ENCODE measurements at regions not wholly inside any gene's neighbourhood (a gene's known extent, or its start where the extent isn't known, plus 50 kb on each side); places are given as distances from the start of the nearest gene placed in this dataset.
"Not testable (repeated sequence)": the region's sequence is repeated elsewhere in the genome, so short reads cannot be mapped to it uniquely, and the experiment has no call there.

DNA sequence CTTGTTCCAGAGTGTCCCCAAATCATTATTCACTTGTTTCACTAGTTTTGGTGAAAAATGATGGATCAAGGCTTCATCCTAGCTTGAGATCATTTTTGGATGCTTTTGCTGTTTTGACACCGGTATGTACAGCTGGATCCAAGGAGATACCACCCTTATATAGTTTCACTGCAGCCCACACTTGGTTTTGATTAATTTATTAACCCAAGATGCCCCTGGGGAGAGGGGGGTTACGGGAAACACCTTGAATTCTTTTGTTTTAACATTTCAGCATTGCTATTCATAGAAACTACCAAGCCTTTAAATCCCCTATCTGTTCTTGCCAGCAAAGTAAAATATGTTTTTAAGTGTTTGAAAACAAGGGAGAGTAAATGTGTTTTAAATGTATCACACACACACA is 457.7 kb upstream of the RUNX1 start:
- H3K4me3 ChIP-seq (ENCODE audit: low read depth, low read length): no peak overlapping the region
- no peaks in the 10 kb centered on the region for H3K27me3 ChIP-seq (ENCODE audit: insufficient read depth, low read length)
- no peak overlapping the region for H2AFZ ChIP-seq (ENCODE audit: low read length, unreplicated experiment)
- H3K4me1 ChIP-seq (ENCODE audit: control insufficient read depth, insufficient read depth, low read length, unreplicated experiment): peaks cover 24% of the 10 kb centered on the region
- no peaks in the 10 kb centered on the region for H3K79me2 ChIP-seq (ENCODE audit: control insufficient read depth, insufficient read depth, low read length, unreplicated experiment)
- no peaks in the 10 kb centered on the region for H3K36me3 ChIP-seq (ENCODE audit: insufficient read depth, low read length)
- no peak overlapping the region for H3K27ac ChIP-seq (ENCODE audit: low read depth, low read length)

DNA sequence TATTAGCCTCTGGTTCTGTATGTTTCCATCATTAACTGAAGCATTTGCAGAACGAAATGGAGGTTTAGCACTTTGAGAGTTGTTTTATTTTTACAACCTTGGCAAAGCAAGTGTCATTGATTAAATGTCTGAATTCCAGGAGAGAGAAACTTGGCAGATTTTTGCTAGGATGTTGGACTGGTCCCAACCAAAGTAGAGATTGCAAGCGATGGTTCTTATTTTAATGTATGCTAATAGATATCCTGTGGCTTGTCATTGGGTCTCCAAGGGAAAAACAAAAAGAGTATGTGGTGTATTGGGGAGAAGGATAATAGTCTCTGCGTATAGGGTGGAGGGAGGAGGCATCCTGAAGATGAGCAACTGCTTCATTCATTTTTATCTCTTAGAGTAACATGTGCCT is 457.2 kb upstream of the RUNX1 start:
- Histone ChIP-seq H3K27ac (ENCODE audit: low read depth, low read length) (no peak overlapping the region), H3K4me3 (ENCODE audit: low read depth, low read length) (no peak overlapping the region), H2AFZ (ENCODE audit: low read length, unreplicated experiment) (no peak overlapping the region), H3K36me3 (ENCODE audit: insufficient read depth, low read length) (no peaks in the 10 kb centered on the region), H3K79me2 (ENCODE audit: control insufficient read depth, insufficient read depth, low read length, unreplicated experiment) (no peaks in the 10 kb centered on the region), H3K4me1 (ENCODE audit: control insufficient read depth, insufficient read depth, low read length, unreplicated experiment) (peaks cover 20% of the 10 kb centered on the region), H3K27me3 (ENCODE audit: insufficient read depth, low read length) (no peaks in the 10 kb centered on the region)

DNA sequence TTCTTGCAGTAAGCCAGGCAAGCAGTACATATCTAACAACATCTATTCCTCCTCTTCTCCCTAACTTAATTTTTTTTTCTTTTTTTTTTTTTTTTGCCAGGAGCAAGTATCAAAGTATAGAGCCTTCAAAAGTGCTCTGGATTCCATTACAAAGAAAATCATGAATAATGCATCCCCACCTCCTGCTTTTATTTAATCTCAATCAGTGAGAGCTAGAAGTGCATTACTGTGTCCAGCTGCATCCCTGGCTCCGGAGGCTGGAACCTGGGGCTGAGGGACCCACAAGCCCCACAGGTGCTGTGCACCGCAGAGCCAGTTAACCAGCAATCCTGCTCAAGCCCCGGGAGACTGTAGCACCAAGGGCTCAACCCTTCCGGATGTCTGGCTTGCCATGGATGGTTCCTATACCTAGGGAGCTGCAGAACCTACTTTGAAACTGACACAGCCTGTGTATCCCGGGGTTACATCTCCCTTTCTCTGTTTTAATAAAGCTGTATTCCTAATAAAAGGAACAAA is 455.9 kb upstream of the RUNX1 start:
- Histone ChIP-seq H3K36me3 (ENCODE audit: insufficient read depth, low read length) (no peaks in the 10 kb centered on the region), H2AFZ (ENCODE audit: low read length, unreplicated experiment) (no peak overlapping the region), H3K4me1 (ENCODE audit: control insufficient read depth, insufficient read depth, low read length, unreplicated experiment) (peaks cover 10% of the 10 kb centered on the region)

DNA sequence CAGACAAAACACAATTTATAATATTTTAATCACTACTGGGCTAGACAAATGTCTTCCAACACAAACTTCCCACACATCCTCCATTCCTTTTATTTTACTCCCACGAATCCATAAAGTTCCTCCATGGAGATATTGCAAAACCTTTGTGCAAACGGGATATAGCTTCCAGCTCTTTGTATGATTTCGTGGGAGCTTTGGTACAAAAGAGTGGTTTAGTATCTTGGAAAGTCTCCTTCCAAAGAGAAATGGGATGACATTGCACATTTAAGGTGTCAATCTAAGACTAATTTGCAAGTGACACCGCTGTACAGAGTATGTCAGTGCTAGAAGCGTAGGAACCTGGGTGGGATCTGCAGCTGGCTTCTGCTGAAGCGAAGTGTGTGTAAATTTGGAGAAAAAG is 455.2 kb upstream of the RUNX1 start:
- Histone ChIP-seq H3K36me3 (ENCODE audit: insufficient read depth, low read length) (no peaks in the 10 kb centered on the region), H3K27ac (ENCODE audit: low read depth, low read length) (no peak overlapping the region), H3K79me2 (ENCODE audit: control insufficient read depth, insufficient read depth, low read length, unreplicated experiment) (no peaks in the 10 kb centered on the region), H3K27me3 (ENCODE audit: insufficient read depth, low read length) (no peaks in the 10 kb centered on the region), H3K4me3 (ENCODE audit: low read depth, low read length) (no peak overlapping the region), H3K4me1 (ENCODE audit: control insufficient read depth, insufficient read depth, low read length, unreplicated experiment) (peaks cover 9% of the 10 kb centered on the region), H2AFZ (ENCODE audit: low read length, unreplicated experiment) (no peak overlapping the region)

More for the DNA sequence above, 455.9 kb upstream of the RUNX1 start:
- Histone ChIP-seq H3K27ac (ENCODE audit: low read depth, low read length) (no peak overlapping the region), H3K4me3 (ENCODE audit: low read depth, low read length) (no peak overlapping the region), H3K79me2 (ENCODE audit: control insufficient read depth, insufficient read depth, low read length, unreplicated experiment) (no peaks in the 10 kb centered on the region), H3K27me3 (ENCODE audit: insufficient read depth, low read length) (no peaks in the 10 kb centered on the region)

DNA sequence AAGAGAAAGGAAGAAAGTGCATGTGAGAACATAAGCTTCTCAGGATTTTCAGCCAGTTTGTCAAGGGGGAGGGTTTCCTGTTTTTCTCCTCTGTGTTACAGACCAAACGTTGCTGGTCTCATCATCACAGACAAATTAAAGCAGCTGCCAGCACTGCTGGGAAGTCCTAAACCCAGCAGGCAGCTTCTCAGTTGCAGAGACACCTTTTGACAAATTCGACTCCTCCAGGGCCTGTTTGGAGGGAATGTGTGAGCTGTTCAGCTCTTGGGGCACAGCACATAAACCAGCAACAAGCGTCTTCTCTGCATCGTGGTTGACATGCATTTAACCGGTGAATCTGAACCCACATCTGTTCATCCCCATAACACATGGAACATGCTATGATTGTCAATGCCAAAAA is 454.6 kb upstream of the RUNX1 start:
- peaks cover 3% of the 10 kb centered on the region for H3K4me1 ChIP-seq (ENCODE audit: control insufficient read depth, insufficient read depth, low read length, unreplicated experiment)
- H3K36me3 ChIP-seq (ENCODE audit: insufficient read depth, low read length): no peaks in the 10 kb centered on the region
- no peak overlapping the region for H2AFZ ChIP-seq (ENCODE audit: low read length, unreplicated experiment)
- H3K27me3 ChIP-seq (ENCODE audit: insufficient read depth, low read length): no peaks in the 10 kb centered on the region
- H3K27ac ChIP-seq (ENCODE audit: low read depth, low read length): no peak overlapping the region
- H3K4me3 ChIP-seq (ENCODE audit: low read depth, low read length): no peak overlapping the region
- H3K79me2 ChIP-seq (ENCODE audit: control insufficient read depth, insufficient read depth, low read length, unreplicated experiment): no peaks in the 10 kb centered on the region

DNA sequence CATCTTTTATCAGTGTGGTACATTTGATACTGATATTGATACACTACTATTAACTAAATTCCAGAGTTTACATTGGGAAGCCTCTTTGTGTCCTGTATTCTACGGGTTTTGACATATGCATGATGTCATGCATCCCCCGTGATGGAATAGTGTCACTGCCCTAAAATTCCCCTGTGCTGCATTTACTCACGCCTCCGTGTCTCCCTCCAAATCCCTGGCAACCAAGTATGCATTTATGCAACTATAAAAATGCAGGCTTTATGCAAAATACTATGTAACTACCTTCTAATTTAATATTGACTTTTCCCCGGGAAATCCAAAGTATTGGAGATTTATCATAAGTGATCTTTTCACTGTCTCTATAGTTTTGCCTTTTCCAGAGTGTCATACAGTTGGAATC is 453.7 kb upstream of the RUNX1 start:
- Histone ChIP-seq H3K36me3 (ENCODE audit: insufficient read depth, low read length) (no peaks in the 10 kb centered on the region), H3K27ac (ENCODE audit: low read depth, low read length) (no peak overlapping the region)

DNA sequence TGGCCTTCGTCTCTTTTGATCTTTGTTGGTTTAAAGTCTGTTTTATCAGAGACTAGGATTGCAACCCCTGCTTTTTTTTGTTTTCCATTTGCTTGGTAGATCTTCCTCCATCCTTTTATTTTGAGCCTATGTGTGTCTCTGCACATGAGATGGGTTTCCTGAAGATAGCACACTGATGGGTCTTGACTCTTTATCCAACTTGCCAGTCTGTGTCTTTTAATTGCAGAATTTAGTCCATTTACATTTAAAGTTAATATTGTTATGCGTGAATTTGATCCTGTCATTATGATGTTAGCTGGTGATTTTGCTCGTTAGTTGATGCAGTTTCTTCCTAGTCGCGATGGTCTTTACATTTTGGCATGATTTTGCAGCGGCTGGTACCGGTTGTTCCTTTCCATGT is 448.4 kb upstream of the RUNX1 start:
- H3K27me3 ChIP-seq (ENCODE audit: insufficient read depth, low read length); H3K36me3 ChIP-seq (ENCODE audit: insufficient read depth, low read length); H3K79me2 ChIP-seq (ENCODE audit: control insufficient read depth, insufficient read depth, low read length, unreplicated experiment); H3K4me1 ChIP-seq (ENCODE audit: control insufficient read depth, insufficient read depth, low read length, unreplicated experiment); H3K4me3 ChIP-seq (ENCODE audit: low read depth, low read length); H2AFZ ChIP-seq (ENCODE audit: low read length, unreplicated experiment); H3K27ac ChIP-seq (ENCODE audit: low read depth, low read length): not testable (repeated sequence)

More for the DNA sequence above, 453.7 kb upstream of the RUNX1 start:
- Histone ChIP-seq H3K4me1 (ENCODE audit: control insufficient read depth, insufficient read depth, low read length, unreplicated experiment) (no peaks in the 10 kb centered on the region), H3K27me3 (ENCODE audit: insufficient read depth, low read length) (no peaks in the 10 kb centered on the region), H2AFZ (ENCODE audit: low read length, unreplicated experiment) (no peak overlapping the region), H3K79me2 (ENCODE audit: control insufficient read depth, insufficient read depth, low read length, unreplicated experiment) (no peaks in the 10 kb centered on the region), H3K4me3 (ENCODE audit: low read depth, low read length) (no peak overlapping the region)

DNA sequence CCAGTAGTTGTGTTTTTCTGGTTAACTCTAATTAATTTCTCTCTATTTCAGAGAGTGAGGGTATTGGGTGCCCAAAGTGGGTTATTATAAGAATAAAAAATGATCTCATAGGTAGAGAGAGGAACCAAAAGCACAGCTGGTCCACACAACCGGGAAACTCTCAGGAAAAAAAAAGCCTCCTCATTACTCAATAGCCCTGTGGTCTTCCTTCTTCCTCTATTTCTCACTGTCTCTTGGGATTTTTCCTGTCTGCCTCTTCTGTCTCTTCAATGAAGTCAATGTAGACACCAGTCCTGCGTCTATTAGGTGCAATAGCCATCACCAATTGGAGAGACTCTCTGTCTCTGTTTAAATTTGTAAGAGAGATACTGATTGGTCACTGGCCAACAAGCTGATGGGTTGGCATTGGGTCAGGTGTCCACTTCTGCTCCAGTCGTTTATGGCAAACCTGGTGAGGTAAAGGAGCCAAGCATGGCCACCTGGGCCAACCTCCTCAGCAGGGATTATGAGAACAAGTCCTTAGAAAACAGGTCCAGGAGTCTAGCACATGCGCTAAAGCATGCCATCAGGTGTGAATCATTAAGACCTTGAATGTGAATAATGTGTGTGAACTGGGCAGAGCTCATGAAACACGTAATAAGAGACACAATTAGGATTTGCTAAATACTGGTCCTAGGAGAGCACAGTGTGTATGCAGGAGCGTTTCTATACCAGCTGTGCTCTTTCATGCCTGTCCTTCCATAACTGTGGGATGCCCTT is 443.0 kb upstream of the RUNX1 start:
- Histone ChIP-seq H3K79me2 (ENCODE audit: control insufficient read depth, insufficient read depth, low read length, unreplicated experiment) (no peaks in the 10 kb centered on the region), H3K4me3 (ENCODE audit: low read depth, low read length) (no peak overlapping the region), H2AFZ (ENCODE audit: low read length, unreplicated experiment) (no peak overlapping the region), H3K27me3 (ENCODE audit: insufficient read depth, low read length) (no peaks in the 10 kb centered on the region), H3K4me1 (ENCODE audit: control insufficient read depth, insufficient read depth, low read length, unreplicated experiment) (peaks cover 4% of the 10 kb centered on the region), H3K36me3 (ENCODE audit: insufficient read depth, low read length) (no peaks in the 10 kb centered on the region), H3K27ac (ENCODE audit: low read depth, low read length) (no peak overlapping the region)

DNA sequence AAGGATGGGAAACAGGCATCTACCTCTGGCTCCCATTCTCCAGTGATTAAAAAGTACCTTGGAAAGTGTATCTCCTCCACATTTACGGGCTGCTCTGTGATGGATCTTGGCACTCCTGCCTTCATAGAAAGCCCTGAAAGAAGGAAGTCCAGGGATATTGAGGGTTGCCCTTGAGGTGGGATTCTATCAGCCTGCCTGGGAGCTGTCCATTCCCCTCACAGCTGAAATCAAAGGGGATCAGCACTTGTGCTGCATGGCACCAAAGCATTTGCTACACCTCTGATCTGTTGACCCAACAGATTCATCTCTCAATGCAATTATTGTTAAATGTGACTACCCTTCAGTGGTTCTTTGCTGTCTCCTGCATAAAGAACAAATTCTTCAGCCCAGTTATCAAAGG is 442.0 kb upstream of the RUNX1 start:
- Histone ChIP-seq H3K27me3 (ENCODE audit: insufficient read depth, low read length) (no peaks in the 10 kb centered on the region), H3K36me3 (ENCODE audit: insufficient read depth, low read length) (no peaks in the 10 kb centered on the region), H3K27ac (ENCODE audit: low read depth, low read length) (no peak overlapping the region), H3K4me3 (ENCODE audit: low read depth, low read length) (no peak overlapping the region), H3K4me1 (ENCODE audit: control insufficient read depth, insufficient read depth, low read length, unreplicated experiment) (peaks cover 4% of the 10 kb centered on the region), H3K79me2 (ENCODE audit: control insufficient read depth, insufficient read depth, low read length, unreplicated experiment) (no peaks in the 10 kb centered on the region), H2AFZ (ENCODE audit: low read length, unreplicated experiment) (no peak overlapping the region)

DNA sequence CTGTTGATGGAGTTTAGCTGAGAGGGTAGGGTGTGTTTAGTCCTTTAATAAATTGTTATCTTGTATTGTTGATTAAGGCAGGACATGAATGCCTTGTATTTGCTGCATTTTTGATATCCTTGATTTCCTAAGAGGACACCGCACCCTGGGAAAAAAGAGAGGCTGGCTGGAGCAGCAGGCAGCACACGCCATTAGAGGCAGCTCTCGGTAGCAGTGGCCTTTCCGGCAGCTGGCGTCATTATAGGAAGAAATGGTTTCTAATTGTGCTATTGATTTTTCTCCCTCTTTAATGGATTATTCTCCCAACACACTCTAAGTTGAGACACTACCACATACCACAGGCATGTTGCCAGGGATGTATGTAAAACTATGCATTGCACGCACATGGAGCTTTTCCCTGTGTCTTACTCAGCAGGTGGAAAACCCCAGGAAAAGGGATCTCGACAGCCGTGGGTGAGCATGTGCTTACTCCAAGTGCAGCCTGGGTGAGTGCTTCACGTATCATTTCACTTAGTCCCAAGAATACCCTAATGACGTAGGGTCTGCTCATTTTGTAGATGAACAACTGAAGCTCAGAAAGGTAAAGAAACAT is 440.4 kb upstream of the RUNX1 start:
- H3K4me3 ChIP-seq (ENCODE audit: low read depth, low read length): no peak overlapping the region
- H2AFZ ChIP-seq (ENCODE audit: low read length, unreplicated experiment): no peak overlapping the region
- no peaks in the 10 kb centered on the region for H3K79me2 ChIP-seq (ENCODE audit: control insufficient read depth, insufficient read depth, low read length, unreplicated experiment)
- H3K27me3 ChIP-seq (ENCODE audit: insufficient read depth, low read length): no peaks in the 10 kb centered on the region
- no peak overlapping the region for H3K27ac ChIP-seq (ENCODE audit: low read depth, low read length)
- H3K4me1 ChIP-seq (ENCODE audit: control insufficient read depth, insufficient read depth, low read length, unreplicated experiment): peaks cover 4% of the 10 kb centered on the region
- no peaks in the 10 kb centered on the region for H3K36me3 ChIP-seq (ENCODE audit: insufficient read depth, low read length)

DNA sequence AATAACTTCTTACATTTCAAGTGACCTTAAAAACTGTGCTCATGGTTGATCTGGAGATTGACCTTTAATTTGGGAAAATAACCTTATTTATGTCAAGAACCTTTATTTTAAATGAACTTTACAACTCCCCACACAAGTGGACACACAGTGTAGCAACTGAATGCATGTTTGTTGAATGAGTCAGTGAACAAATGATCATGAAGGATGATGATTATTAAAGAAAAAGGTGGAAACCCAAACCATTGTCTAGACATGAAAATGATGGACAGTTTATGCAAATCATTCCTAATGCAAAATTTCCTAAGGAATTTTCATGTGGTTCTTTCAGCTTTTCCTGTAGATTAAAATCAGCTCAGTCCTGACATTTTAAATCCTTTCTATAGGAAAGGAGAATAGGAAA is 439.8 kb upstream of the RUNX1 start:
- Histone ChIP-seq H3K27me3 (ENCODE audit: insufficient read depth, low read length) (no peaks in the 10 kb centered on the region), H2AFZ (ENCODE audit: low read length, unreplicated experiment) (no peak overlapping the region), H3K79me2 (ENCODE audit: control insufficient read depth, insufficient read depth, low read length, unreplicated experiment) (no peaks in the 10 kb centered on the region), H3K4me3 (ENCODE audit: low read depth, low read length) (no peak overlapping the region), H3K27ac (ENCODE audit: low read depth, low read length) (no peak overlapping the region), H3K36me3 (ENCODE audit: insufficient read depth, low read length) (no peaks in the 10 kb centered on the region), H3K4me1 (ENCODE audit: control insufficient read depth, insufficient read depth, low read length, unreplicated experiment) (peaks cover 4% of the 10 kb centered on the region)

Data from ACC112 (cell line).